ENCODE measurements at regions not wholly inside any gene's neighbourhood (a gene's known extent, or its start where the extent isn't known, plus 50 kb on each side); places are given as distances from the start of the nearest gene placed in this dataset.

- no peak for DNase-seq (ENCODE audit: low read depth)
- POLR2A ChIA-PET, result no interaction called here
- CTCF ChIA-PET, result interaction anchor here (1.5 kb wide), 1 partner anchor 23 kb away, joined by 4 read pairs; no protein-coding TSS in a partner anchor
- Histone ChIP-seq H3K36me3 (ENCODE audit: control insufficient read depth, insufficient read depth, low read length) (no peaks in the 10 kb centered on the region), H3K27me3 (ENCODE audit: control insufficient read depth, insufficient read depth, low read length) (no peaks in the 10 kb centered on the region), H3K4me3 (ENCODE audit: low read depth, low read length) (no peak overlapping the region)
- TF ChIP-seq CTCF (IDR thresholded peaks at IDR 0.05; ENCODE audit: insufficient read depth, low read depth, low read length), result no peak
These were observed 82.3 kb upstream of the FAM20C start for GRCh38 chr7:109898-110556.

DNA sequence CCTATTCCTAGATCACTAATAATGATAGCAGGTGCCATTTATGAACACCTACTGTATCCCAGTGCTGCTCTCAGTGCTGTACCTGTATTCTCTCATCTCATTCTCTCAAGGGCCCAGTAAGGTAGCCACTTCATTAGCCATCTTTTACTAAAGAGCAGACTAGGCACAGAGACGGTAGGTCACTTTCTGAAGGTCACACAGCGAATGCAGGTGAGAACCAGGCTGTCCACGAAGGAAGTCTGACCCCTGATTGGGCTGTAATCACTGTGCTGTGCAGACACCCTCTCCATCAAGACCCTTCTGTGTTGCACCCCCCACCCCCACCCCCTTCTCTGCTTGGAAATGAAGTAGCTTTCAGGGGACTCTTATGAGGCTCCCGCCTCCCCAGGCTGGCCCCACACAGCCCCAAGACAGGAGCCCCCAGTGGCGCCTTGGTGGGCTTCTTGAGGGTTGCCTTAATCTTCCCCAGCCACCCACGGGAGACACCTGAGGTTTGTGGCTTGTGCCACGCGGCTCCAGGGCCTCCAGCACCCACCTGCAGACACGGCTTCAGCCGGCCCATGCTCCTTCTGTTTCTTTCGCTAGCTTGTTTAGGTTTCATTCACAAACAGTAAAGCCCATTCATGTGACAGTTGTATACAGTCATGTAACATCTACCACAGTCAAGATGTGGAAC, 81.7 kb upstream of the FAM20C start:
- H3K36me3 ChIP-seq (ENCODE audit: control insufficient read depth, insufficient read depth, low read length), result no peaks in the 10 kb centered on the region
- H3K4me3 ChIP-seq (ENCODE audit: low read depth, low read length), result no peak overlapping the region
- CTCF ChIA-PET, result interaction anchor here (1.5 kb wide), 1 partner anchor 23 kb away, joined by 4 read pairs; no protein-coding TSS in a partner anchor
- no peak for DNase-seq (ENCODE audit: low read depth)
- no peak for TF ChIP-seq CTCF (IDR thresholded peaks at IDR 0.05; ENCODE audit: insufficient read depth, low read depth, low read length)
- POLR2A ChIA-PET, result no interaction called here
- no peaks in the 10 kb centered on the region for H3K27me3 ChIP-seq (ENCODE audit: control insufficient read depth, insufficient read depth, low read length)

GRCh38 chr7:111591-111990, 80.8 kb upstream of the FAM20C start:
- H3K4me3 ChIP-seq (ENCODE audit: low read depth, low read length), result no peak overlapping the region
- ChIA-PET CTCF (interaction anchor here (1.5 kb wide), 1 partner anchor 24 kb away, joined by 4 read pairs; no protein-coding TSS in a partner anchor), POLR2A (no interaction called here)
- no peak for TF ChIP-seq CTCF (IDR thresholded peaks at IDR 0.05; ENCODE audit: insufficient read depth, low read depth, low read length)
- DNase-seq (ENCODE audit: low read depth), result no peak
- H3K27me3 ChIP-seq (ENCODE audit: control insufficient read depth, insufficient read depth, low read length), result no peaks in the 10 kb centered on the region
- no peaks in the 10 kb centered on the region for H3K36me3 ChIP-seq (ENCODE audit: control insufficient read depth, insufficient read depth, low read length)

GRCh38 chr7:112881-113280, 79.5 kb upstream of the FAM20C start:
- H3K27me3 ChIP-seq (ENCODE audit: control insufficient read depth, insufficient read depth, low read length), result no peaks in the 10 kb centered on the region
- DNase-seq (ENCODE audit: low read depth), result no peak
- H3K4me3 ChIP-seq (ENCODE audit: low read depth, low read length), result no peak overlapping the region
- no peak for TF ChIP-seq CTCF (IDR thresholded peaks at IDR 0.05; ENCODE audit: insufficient read depth, low read depth, low read length)
- POLR2A ChIA-PET, result no interaction called here
- CTCF ChIA-PET, result no interaction called here
- no peaks in the 10 kb centered on the region for H3K36me3 ChIP-seq (ENCODE audit: control insufficient read depth, insufficient read depth, low read length)

GRCh38 chr7:115274-115911, 77.0 kb upstream of the FAM20C start:
- no peak for DNase-seq (ENCODE audit: low read depth)
- no peak for TF ChIP-seq CTCF (IDR thresholded peaks at IDR 0.05; ENCODE audit: insufficient read depth, low read depth, low read length)
- no peaks in the 10 kb centered on the region for H3K27me3 ChIP-seq (ENCODE audit: control insufficient read depth, insufficient read depth, low read length)
- POLR2A ChIA-PET, result no interaction called here
- CTCF ChIA-PET, result interaction anchor here (1.3 to 2.4 kb wide), 2 partner anchors 9 to 14 kb away, joined by 3 to 6 read pairs; no protein-coding TSS in a partner anchor
- no peaks in the 10 kb centered on the region for H3K36me3 ChIP-seq (ENCODE audit: control insufficient read depth, insufficient read depth, low read length)
- H3K4me3 ChIP-seq (ENCODE audit: low read depth, low read length), result no peak overlapping the region
